Neural progenitor cell (in vitro differentiated cells): ENCODE measurements at regions not wholly inside any gene's neighbourhood (a gene's known extent, or its start where the extent isn't known, plus 50 kb on each side); places are given as distances from the start of the nearest gene placed in this dataset.

Experiments
- EZH2 ChIP-seq: fragments of 200-600 bp; sonication (generic); IDR thresholded peaks from 2 replicates; pipeline ENCODE4 v1.6.1; 2017; ENCODE audit warnings: antibody characterized with exemption, mild to moderate bottlenecking, moderate library complexity
- EZH2phosphoT487 ChIP-seq: fragments of 200-600 bp; sonication (generic); IDR thresholded peaks from 2 replicates; pipeline ENCODE4 v1.6.1; 2017; ENCODE audit warnings: antibody characterized with exemption
- TF ChIP-seq, protein P1 (sequence below): fragments of 200-600 bp; sonication (generic); IDR thresholded peaks from 2 replicates; pipeline ENCODE4 v1.5.1; 2017; ENCODE audit warnings: antibody characterized with exemption, mild to moderate bottlenecking

GRCh38 chr5:175001876-175002645 lies 277.7 kb downstream of the MSX2 start:
- TF ChIP-seq, protein P1, sequence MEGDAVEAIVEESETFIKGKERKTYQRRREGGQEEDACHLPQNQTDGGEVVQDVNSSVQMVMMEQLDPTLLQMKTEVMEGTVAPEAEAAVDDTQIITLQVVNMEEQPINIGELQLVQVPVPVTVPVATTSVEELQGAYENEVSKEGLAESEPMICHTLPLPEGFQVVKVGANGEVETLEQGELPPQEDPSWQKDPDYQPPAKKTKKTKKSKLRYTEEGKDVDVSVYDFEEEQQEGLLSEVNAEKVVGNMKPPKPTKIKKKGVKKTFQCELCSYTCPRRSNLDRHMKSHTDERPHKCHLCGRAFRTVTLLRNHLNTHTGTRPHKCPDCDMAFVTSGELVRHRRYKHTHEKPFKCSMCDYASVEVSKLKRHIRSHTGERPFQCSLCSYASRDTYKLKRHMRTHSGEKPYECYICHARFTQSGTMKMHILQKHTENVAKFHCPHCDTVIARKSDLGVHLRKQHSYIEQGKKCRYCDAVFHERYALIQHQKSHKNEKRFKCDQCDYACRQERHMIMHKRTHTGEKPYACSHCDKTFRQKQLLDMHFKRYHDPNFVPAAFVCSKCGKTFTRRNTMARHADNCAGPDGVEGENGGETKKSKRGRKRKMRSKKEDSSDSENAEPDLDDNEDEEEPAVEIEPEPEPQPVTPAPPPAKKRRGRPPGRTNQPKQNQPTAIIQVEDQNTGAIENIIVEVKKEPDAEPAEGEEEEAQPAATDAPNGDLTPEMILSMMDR, result no peak
- TF ChIP-seq EZH2, result no peak
- no peak for TF ChIP-seq EZH2phosphoT487
